ENCODE measurements at regions not wholly inside any gene's neighbourhood (a gene's known extent, or its start where the extent isn't known, plus 50 kb on each side); places are given as distances from the start of the nearest gene placed in this dataset.

GRCh38 chr6:167470836-167471547 is 146.1 kb downstream of the TTLL2 start:
- TF ChIP-seq, protein P1, sequence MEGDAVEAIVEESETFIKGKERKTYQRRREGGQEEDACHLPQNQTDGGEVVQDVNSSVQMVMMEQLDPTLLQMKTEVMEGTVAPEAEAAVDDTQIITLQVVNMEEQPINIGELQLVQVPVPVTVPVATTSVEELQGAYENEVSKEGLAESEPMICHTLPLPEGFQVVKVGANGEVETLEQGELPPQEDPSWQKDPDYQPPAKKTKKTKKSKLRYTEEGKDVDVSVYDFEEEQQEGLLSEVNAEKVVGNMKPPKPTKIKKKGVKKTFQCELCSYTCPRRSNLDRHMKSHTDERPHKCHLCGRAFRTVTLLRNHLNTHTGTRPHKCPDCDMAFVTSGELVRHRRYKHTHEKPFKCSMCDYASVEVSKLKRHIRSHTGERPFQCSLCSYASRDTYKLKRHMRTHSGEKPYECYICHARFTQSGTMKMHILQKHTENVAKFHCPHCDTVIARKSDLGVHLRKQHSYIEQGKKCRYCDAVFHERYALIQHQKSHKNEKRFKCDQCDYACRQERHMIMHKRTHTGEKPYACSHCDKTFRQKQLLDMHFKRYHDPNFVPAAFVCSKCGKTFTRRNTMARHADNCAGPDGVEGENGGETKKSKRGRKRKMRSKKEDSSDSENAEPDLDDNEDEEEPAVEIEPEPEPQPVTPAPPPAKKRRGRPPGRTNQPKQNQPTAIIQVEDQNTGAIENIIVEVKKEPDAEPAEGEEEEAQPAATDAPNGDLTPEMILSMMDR (IDR thresholded peaks at IDR 0.05): no peak
- no peak for TF ChIP-seq ZFX (IDR thresholded peaks at IDR 0.05; ENCODE audit: borderline replicate concordance)
